Loucy (cell line): ENCODE measurements at regions not wholly inside any gene's neighbourhood (a gene's known extent, or its start where the extent isn't known, plus 50 kb on each side); places are given as distances from the start of the nearest gene placed in this dataset.

Source experiments
- H2AFZ ChIP-seq: fragments of 200-600 bp; sonication (generic); 2 replicates; pipeline ENCODE4 v1.6.0; 2016; ENCODE audit warnings: antibody characterized with exemption, mild to moderate bottlenecking, low read length, moderate library complexity
- H3F3A ChIP-seq: fragments of 200-600 bp; 2 replicates; pipeline ENCODE4 v1.6.0; 2016; ENCODE audit warnings: antibody characterized with exemption, low read depth, mild to moderate bottlenecking
- H3K27me3 ChIP-seq: fragments of 200-600 bp; sonication (generic); 2 replicates; pipeline ENCODE4 v1.6.1; 2014; ENCODE audit warnings: low read length, mild to moderate bottlenecking; ENCODE audit not compliant: insufficient read depth, poor library complexity, severe bottlenecking
- H3K36me3 ChIP-seq: fragments of 200-600 bp; sonication (generic); 2 replicates; pipeline ENCODE4 v1.6.1; 2016; ENCODE audit warnings: low read length; ENCODE audit not compliant: insufficient read depth
- H3K4me1 ChIP-seq: fragments of 200-600 bp; sonication (generic); 2 replicates; pipeline ENCODE4 v1.5.1; 2014; ENCODE audit warnings: low read length, mild to moderate bottlenecking; ENCODE audit not compliant: insufficient read depth, poor library complexity, severe bottlenecking
- H3K4me2 ChIP-seq: fragments of 200-600 bp; sonication (generic); 2 replicates; pipeline ENCODE4 v1.6.0; 2014; ENCODE audit warnings: antibody characterized with exemption, low read length, low read depth, mild to moderate bottlenecking; ENCODE audit not compliant: poor library complexity, severe bottlenecking
- H3K4me3 ChIP-seq: fragments of 200-600 bp; sonication (generic); 2 replicates; pipeline ENCODE4 v1.5.1; 2014; ENCODE audit warnings: low read length, mild to moderate bottlenecking, mixed read lengths; ENCODE audit not compliant: poor library complexity, severe bottlenecking
- H3K79me2 ChIP-seq: fragments of 200-600 bp; sonication (generic); 2 replicates; pipeline ENCODE4 v1.6.1; 2014; ENCODE audit warnings: low read length; ENCODE audit not compliant: insufficient read depth
- H3K9ac ChIP-seq: fragments of 200-600 bp; sonication (generic); 2 replicates; pipeline ENCODE4 v1.6.0; 2014; ENCODE audit warnings: mild to moderate bottlenecking, low read depth, low read length, moderate library complexity; ENCODE audit not compliant: poor library complexity, severe bottlenecking
- H3K9me2 ChIP-seq: fragments of 200-600 bp; sonication (generic); replicated peaks from 2 replicates; pipeline ENCODE4 v1.6.1; 2016; ENCODE audit warnings: low read depth, low read length, mixed read lengths
- H3K9me3 ChIP-seq: fragments of 200-600 bp; sonication (generic); 2 replicates; pipeline ENCODE4 v1.6.1; 2014; ENCODE audit warnings: mild to moderate bottlenecking, antibody characterized with exemption, low read length, low read depth; ENCODE audit not compliant: insufficient read depth
- H4K20me1 ChIP-seq: fragments of 200-600 bp; sonication (generic); 2 replicates; pipeline ENCODE4 v1.6.0; 2014; ENCODE audit warnings: antibody characterized with exemption, low read length, mild to moderate bottlenecking; ENCODE audit not compliant: insufficient read depth, poor library complexity, severe bottlenecking
- EZH2phosphoT487 ChIP-seq: fragments of 200-600 bp; IDR thresholded peaks from 2 replicates; pipeline ENCODE4 v1.6.1; 2018; ENCODE audit warnings: antibody characterized with exemption, mild to moderate bottlenecking, moderate library complexity, borderline replicate concordance
- TF ChIP-seq, protein P1 (sequence below): fragments of 200-600 bp; sonication (generic); conservative IDR thresholded peaks from 2 replicates; pipeline ENCODE4 v1.5.1; 2014; ENCODE audit warnings: mild to moderate bottlenecking, antibody characterized with exemption, low read length

DNA sequence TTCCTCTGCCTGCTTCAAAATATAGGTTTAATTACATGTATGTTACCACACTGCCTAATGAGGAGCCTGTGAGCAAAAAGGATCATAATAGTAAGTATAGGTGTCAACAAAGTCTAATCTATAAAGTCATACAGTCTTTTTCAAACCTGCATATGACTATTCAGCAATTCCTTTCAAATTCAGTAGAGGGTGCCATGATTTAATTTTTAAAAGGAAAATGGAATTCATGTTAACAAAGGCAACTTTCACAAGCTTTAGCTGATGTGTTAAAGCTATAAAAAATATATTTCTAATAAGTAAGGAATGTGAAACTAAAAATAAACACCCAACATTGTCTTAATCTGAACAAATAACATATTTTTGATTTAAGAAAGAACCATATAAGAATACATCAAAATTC is 52.1 kb downstream of the MPP7 start:
- Histone ChIP-seq H3K9me3 (no peaks in the 10 kb centered on the region), H3K9me2 (no peaks in the 10 kb centered on the region), H3K9ac (no peak overlapping the region), H3K27me3 (no peaks in the 10 kb centered on the region), H3K4me2 (no peak overlapping the region), H3K79me2 (no peaks in the 10 kb centered on the region), H4K20me1 (no peaks in the 10 kb centered on the region), H3K4me3 (no peak overlapping the region), H3K4me1 (no peaks in the 10 kb centered on the region), H3F3A (no peaks in the 10 kb centered on the region), H2AFZ (no peak overlapping the region), H3K36me3 (no peaks in the 10 kb centered on the region)
- no peak for TF ChIP-seq EZH2phosphoT487
- TF ChIP-seq, protein P1, sequence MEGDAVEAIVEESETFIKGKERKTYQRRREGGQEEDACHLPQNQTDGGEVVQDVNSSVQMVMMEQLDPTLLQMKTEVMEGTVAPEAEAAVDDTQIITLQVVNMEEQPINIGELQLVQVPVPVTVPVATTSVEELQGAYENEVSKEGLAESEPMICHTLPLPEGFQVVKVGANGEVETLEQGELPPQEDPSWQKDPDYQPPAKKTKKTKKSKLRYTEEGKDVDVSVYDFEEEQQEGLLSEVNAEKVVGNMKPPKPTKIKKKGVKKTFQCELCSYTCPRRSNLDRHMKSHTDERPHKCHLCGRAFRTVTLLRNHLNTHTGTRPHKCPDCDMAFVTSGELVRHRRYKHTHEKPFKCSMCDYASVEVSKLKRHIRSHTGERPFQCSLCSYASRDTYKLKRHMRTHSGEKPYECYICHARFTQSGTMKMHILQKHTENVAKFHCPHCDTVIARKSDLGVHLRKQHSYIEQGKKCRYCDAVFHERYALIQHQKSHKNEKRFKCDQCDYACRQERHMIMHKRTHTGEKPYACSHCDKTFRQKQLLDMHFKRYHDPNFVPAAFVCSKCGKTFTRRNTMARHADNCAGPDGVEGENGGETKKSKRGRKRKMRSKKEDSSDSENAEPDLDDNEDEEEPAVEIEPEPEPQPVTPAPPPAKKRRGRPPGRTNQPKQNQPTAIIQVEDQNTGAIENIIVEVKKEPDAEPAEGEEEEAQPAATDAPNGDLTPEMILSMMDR, result peak; percentile 70

DNA sequence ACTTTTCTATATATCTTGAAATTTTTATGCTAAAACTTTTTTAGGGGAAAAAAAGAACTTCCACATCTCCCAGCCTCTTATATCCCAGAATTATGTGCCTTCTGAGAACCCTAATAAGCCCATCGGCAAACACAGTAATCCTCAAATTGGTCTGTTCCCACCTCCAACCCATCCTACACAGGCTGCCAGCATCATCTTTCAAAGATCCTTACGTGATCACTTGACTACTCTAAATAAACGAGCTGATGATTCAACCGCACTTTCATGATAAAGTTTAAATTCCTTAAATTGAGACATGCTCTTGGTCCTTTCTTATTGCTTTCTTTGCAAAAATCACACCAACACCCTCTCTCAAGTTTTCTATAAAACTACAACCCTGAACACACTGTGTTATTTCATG is 52.5 kb downstream of the MPP7 start:
- H3K4me1 ChIP-seq, result no peaks in the 10 kb centered on the region
- no peaks in the 10 kb centered on the region for H3K27me3 ChIP-seq
- no peak overlapping the region for H3K4me3 ChIP-seq
- H3K9me3 ChIP-seq, result no peaks in the 10 kb centered on the region
- no peak overlapping the region for H3K4me2 ChIP-seq
- no peak for TF ChIP-seq EZH2phosphoT487
- TF ChIP-seq, protein P1, result no peak
- H3K79me2 ChIP-seq, result no peaks in the 10 kb centered on the region
- H3F3A ChIP-seq, result no peaks in the 10 kb centered on the region
- H4K20me1 ChIP-seq, result no peaks in the 10 kb centered on the region
- H2AFZ ChIP-seq, result no peak overlapping the region
- H3K36me3 ChIP-seq, result no peaks in the 10 kb centered on the region
- H3K9ac ChIP-seq, result no peak overlapping the region
- H3K9me2 ChIP-seq, result no peaks in the 10 kb centered on the region

DNA sequence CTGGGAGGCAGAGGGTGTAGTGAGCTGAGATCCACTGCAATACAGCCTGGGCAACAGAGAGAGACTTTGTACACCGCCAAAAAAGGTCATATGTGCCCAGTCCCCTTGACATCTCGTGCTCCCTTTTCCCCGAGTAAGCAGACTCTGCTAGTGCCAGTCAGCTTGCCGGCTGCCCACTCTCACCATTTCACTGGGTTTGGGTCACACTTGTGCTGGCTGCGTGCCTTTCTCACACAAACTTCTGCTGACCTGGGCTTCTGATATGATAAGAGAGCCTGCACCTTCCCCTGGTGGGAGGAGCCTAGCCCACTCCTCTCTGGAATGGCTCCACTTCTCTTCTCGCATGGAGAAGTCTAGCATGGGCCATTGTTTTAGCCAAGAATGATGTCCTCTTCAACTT is 53.4 kb downstream of the MPP7 start:
- no peaks in the 10 kb centered on the region for H3K36me3 ChIP-seq
- H3K9ac ChIP-seq, result no peak overlapping the region
- H3K4me1 ChIP-seq, result no peaks in the 10 kb centered on the region
- no peaks in the 10 kb centered on the region for H3K79me2 ChIP-seq
- no peak overlapping the region for H3K4me2 ChIP-seq
- no peaks in the 10 kb centered on the region for H3K9me3 ChIP-seq
- no peak overlapping the region for H2AFZ ChIP-seq
- no peak for TF ChIP-seq EZH2phosphoT487
- TF ChIP-seq, protein P1, result no peak
- H3K9me2 ChIP-seq, result no peaks in the 10 kb centered on the region
- H3K4me3 ChIP-seq, result no peak overlapping the region
- H3K27me3 ChIP-seq, result no peaks in the 10 kb centered on the region
- H4K20me1 ChIP-seq, result no peaks in the 10 kb centered on the region
- H3F3A ChIP-seq, result no peaks in the 10 kb centered on the region
